ENCODE measurements at regions not wholly inside any gene's neighbourhood (a gene's known extent, or its start where the extent isn't known, plus 50 kb on each side); places are given as distances from the start of the nearest gene placed in this dataset.
A peak's percentile ranks its signal among the peaks of the same experiment; 100 is the strongest.
"Not testable (repeated sequence)": the region's sequence is repeated elsewhere in the genome, so short reads cannot be mapped to it uniquely, and the experiment has no call there.

DNA sequence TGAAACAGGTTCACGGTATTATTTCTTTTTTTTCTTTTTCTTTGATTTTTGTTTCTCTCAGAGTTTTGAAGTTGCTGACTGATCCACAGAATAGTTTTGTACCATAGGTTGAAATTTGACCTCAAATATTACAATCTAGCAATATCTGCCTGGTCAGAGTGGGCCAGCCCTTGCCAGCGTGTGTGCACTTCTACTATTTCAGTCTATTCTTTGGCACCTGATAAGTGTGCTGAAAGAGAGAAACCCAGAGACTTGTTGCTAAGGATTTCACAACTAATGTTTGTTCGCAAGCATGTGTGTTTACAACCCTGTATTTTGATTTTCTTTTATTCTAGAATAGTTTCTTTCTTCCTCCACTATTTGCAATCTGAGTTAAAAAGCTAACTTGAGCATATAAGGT is 1125.2 kb upstream of the CNTN5 start:
- DNase-seq (ENCODE audit: extremely low read depth in 1 of 11, low read depth in 9 of 11, low spot score in 4 of 11), result no peak

DNA sequence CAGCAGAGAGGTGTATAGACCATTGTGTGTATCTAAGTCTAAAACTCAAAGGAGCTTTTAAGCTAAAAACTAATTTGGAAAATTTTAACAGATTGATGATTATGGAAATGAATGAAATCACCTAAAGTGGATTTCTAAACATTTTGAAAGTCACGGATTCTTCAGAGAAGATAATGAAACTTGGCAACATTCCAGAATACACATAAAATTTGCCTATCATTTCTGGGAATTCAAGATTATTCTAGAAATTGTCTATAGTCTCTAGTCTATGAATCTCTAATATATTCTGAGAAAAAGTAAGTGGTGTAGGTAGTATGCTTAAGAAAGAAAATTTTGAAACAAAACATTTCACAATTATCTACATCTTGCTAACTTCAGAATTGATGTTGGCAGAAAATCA is 1117.9 kb upstream of the CNTN5 start:
- no peak for DNase-seq (ENCODE audit: extremely low read depth in 1 of 11, low read depth in 9 of 11, low spot score in 4 of 11)

DNA sequence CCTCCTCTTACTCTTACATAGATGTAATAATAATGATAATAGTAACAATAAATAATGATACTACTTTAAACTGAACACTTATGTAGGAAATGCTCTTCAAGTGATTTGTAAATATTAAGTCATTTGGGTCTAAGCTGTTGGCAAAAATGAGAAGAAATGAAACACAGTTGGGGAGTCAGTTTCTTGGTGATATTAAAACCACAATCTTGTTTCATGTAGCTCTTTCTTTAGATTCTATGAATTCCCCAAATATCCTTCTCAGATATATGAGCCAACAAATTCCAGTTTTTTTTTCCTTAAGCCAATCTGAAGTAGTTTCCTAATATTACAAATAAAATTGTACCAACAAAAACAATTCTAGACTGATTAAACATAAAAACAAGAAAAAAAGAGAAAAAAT is 1115.6 kb upstream of the CNTN5 start:
- no peak for DNase-seq (ENCODE audit: extremely low read depth in 1 of 11, low read depth in 9 of 11, low spot score in 4 of 11)

DNA sequence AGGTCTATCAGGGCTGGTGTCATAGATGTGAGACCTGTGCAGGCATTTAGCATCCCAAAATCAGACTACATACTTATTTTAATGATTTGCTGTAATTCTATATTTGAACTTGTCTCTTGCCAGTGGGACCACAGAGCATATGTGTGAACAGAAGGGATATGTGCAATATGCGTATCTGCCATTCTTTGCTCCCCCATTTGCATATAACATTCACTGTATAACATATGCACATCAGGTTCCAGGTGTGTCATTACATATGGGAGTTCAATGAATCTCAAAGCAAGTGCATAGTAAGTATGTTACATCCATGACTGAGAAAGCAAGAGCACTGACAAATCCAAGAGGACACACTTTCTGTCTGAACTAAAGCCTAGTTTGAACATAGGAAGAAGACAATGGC is 1115.1 kb upstream of the CNTN5 start:
- DNase-seq (ENCODE audit: extremely low read depth in 1 of 11, low read depth in 9 of 11, low spot score in 4 of 11), result no peak

DNA sequence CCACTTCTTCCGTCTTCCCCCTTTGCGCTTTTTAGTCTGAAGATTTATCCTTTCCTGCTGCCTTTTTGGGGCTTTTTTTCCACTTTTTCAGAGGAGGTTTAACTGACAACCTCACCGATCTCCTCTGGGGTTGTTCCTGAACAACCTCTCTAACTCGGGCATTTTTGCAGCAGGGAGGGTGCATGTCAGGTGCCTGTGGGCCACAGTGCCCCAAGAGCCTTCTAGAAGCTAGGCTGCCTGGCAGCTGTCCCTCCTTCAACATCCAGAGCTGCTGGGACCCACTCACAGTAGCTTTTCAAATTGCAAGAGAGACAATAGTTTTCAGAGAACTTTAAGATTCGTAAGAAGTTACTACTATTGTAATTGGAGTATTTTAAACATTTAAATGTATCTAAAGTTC is 1112.4 kb upstream of the CNTN5 start:
- DNase-seq (ENCODE audit: extremely low read depth in 1 of 11, low read depth in 9 of 11, low spot score in 4 of 11), result no peak

DNA sequence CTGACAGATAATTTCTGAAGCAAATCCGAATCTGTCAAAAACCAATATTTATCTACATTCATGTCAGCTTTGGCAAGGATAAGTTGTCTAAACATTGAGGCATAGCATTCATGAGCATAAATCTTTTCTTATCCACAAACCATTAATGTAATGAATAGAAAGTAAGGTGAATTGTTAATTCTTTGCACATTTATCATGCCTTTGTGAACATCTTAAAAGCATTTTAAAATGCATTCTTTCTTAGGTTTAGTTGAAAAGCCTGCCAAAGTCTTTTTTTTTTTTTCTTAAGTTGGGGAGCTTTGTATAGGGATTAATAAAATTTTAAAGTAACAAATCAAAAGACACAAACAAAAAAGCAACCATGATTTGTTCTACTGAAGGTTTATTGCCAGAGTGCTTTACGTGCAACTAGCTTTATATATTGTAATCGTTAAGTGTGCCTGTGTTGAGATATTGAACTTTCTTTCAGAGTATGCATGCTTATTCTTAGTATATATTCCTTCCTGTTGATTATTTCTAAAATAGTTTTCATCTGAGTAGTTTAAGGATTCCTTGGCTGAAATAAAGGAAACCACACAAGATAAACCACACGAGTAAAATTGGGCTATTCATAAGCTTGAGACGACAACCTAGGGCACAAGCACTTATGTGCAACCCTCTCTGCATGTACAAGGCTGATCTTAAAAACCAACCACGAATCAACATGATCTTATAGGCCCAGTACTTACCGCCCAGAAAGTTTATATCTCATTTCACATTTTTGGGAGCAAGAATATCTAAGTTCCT is 1110.9 kb upstream of the CNTN5 start:
- peak in 10 of 11 donors; percentile 18 to 55 (median 38) for DNase-seq (ENCODE audit: extremely low read depth in 1 of 11, low read depth in 9 of 11, low spot score in 4 of 11)

DNA sequence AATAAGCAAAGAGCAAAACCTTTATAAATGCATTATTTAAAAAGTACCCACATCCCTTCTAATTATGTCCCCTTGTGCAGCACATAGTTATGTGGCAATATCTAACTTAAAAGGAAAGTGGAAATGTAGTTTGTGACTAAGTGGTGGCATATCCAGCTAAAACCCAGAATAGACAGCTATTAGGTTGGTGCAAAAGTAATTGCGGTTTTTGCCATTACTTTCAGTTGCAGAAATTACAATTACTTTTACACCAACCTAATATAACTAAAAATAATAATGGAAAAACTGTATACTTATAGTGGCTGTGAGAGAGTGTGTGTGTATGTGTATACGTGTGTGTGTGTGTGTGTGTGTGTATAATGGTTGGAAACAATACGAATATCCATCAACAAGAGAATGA is 1108.1 kb upstream of the CNTN5 start:
- DNase-seq (ENCODE audit: extremely low read depth in 1 of 11, low read depth in 9 of 11, low spot score in 4 of 11), result no peak

DNA sequence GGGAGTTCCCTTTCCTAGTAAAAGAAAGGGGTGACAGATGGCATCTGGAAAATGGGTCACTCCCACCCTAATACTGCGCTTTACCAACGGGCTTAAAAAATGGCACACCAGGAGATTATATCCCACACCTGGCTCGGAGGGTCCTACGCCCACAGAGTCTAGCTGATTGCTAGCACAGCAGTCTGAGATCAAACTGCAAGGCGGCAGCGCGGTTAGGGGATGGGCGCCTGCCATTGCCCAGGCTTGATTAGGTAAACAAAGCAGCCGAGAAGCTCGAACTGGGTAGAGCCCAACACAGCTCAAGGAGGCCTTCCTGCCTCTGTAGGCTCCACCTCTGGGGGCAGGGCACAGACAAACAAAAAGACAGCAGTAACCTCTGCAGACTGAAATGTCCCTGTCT is 1097.8 kb upstream of the CNTN5 start:
- DNase-seq (ENCODE audit: extremely low read depth in 1 of 11, low read depth in 9 of 11, low spot score in 4 of 11), result not testable (repeated sequence)

DNA sequence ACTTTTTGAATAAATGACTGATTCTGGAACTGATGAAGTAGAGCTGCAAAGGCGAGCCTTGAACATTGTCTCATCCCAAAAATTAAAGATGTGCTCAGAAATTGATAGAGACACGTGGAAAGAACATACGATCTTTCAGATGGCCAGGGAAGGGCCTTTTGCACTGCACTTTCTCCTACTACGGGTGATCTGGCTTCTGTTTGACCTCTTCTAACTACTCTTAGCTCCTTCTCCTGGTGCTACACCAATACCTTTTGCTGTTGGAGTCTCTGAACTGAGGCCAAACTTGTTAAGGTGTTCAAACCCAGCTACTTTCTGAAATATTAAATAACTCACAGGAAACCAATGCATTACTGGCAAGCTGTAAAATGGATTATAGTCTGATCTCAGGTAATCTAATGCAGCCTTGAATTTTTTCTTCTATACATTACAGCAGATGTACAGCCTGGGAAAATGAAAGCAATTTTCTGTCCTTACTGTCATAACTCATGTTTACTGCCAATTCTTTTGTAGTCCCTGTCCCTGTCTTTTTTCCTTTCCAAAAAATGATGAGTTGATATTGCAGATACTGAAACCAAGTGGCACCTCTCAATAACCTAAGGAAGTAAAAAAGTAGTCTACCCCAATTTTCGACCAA is 1086.1 kb upstream of the CNTN5 start:
- no peak for DNase-seq (ENCODE audit: extremely low read depth in 1 of 11, low read depth in 9 of 11, low spot score in 4 of 11)

DNA sequence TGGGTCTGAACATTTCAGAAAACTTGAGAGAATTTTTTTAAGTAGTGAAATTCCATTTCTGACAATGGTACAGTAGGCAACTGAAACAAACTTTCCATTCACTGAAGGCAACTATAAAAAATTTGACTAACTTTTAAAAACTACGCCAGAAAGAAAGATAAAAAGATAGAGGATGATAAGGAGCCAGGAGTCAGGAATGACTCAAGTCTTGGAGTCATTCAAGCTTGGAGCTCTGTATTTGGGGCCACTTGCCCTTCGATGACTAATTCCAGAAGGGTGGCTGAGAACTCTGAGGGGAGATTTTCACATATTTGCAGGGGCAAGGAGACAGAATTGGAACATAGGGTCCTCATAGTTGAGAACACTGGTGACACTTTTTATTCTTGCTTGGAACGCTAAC is 1083.2 kb upstream of the CNTN5 start:
- no peak for DNase-seq (ENCODE audit: extremely low read depth in 1 of 11, low read depth in 9 of 11, low spot score in 4 of 11)

DNA sequence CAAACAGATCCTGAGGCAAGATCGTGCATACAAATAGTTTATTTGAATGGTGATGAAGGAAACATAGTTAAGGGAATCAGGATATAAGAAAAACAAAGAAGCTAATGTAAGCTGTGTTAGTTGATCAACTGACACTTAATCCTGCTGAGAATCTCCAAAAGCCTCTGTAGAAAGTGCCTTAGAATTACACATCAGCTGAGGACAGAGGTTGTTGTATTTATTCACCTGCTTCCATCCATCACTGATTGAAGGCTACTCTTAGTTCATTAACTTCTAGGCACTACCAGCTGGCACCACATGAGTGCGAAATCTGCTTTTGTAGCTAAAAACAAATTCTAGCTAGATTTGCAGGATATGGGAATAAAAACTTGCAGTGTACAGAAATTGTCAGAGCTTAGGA is 1082.0 kb upstream of the CNTN5 start:
- no peak for DNase-seq (ENCODE audit: extremely low read depth in 1 of 11, low read depth in 9 of 11, low spot score in 4 of 11)

DNA sequence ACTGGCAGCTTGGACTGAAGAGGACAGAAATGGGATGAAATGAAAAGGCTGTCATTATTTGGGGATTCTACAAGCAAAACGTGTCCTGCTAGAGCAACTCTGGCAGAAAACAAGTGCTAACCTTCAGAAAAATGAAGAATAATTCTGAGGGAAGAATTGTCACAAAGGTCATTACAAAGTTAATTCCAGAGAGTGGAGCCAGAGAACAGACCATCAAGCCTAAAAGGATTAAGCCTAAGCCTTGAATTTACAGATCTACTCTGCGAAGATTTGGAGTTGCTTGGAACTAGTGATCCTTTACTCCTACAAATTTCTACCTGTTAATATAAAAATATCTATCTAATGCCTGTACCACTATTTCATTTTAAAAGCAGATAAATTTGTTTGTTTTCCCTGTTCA is 1077.3 kb upstream of the CNTN5 start:
- no peak for DNase-seq (ENCODE audit: extremely low read depth in 1 of 11, low read depth in 9 of 11, low spot score in 4 of 11)

DNA sequence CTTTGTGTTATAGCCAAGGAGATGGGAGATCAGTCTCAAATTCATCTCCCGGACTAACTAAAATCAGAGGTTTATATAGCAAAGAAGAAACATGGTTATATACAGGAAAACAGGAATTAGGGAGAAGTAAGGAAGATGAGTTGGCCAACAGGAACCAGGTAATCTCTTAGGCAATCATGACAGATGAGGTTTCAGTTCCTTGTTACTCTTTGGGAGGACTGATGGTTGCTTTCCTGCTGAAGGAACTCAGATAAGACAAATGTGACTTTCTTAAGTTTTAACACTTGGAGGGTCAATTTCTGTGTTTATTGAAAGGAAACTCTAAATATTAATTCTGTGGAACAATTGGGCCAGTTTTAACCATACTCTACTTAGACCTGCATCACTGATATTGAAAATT is 1072.0 kb upstream of the CNTN5 start:
- no peak for DNase-seq (ENCODE audit: extremely low read depth in 1 of 11, low read depth in 9 of 11, low spot score in 4 of 11)

DNA sequence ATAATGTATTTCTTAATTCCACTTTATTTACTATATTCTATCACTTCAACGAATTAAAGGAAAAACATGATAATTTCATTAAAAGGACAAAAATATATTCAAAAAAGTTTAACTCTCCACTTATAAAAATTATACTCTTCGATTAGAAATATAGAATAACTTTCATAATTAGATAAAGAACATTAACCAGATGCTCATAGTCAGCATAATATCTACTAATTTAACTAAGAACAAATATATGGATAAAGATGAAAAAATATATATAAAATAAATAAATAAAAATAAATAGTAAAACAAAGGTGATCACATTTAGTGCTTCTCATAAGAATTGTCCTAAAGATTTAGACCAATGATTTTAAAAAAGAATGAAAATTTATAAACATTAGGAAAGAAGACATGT is 1065.2 kb upstream of the CNTN5 start:
- DNase-seq (ENCODE audit: extremely low read depth in 1 of 11, low read depth in 9 of 11, low spot score in 4 of 11), result no peak

DNA sequence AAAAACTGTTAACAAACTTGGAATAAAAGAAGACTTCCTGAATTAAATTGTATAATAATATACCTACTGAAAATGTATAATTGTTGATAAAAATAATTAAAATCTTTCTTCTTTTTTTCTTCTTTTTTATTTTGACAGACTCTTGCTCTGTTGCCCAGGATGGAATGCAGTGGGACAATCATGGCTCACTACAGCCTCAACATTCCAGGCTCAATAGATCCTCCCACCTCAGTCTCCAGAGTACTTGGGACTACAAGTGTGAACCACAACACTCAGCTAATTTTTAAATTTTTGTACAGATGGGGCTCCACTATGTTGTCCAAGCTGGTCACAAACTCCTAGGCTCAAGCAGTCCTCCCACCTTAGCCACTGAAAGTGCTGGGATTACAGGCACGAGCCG is 1063.8 kb upstream of the CNTN5 start:
- no peak for DNase-seq (ENCODE audit: extremely low read depth in 1 of 11, low read depth in 9 of 11, low spot score in 4 of 11)

DNA sequence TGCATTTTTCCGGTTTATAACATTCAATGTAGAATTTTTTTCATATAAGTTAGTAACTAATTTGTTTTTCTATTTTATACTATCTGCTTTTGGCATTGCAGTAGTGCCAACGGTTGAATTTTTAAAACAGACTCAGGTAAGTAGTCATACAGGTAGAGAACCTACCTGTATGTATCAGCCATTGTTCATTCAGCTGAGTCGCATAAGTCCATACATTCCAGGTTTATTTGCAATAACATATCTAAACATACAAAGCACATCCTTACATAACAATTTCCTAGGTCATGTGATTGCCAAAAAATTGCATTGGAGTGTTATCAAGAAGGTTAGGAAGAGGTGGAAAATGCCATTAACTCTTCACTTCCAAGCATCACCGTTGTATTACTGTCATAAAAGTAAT is 1059.3 kb upstream of the CNTN5 start:
- no peak for DNase-seq (ENCODE audit: extremely low read depth in 1 of 11, low read depth in 9 of 11, low spot score in 4 of 11)

DNA sequence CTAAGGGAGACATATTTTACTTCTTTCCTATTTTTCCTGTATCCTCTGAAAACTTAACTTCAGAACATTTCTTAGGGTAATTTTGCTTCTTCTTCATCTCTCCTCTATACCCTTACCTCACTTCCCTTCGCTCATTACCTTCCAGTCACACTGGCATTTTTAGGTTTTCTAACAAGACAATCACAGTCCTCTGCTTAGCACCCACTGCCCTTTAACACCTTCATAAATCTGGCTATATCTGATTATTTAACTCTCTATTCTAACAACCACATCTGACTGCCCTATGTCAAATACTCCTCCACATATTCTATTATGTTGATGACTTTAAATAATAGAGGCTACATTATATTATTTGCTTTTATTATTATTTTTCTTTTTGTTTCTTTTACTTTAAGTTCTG is 1058.0 kb upstream of the CNTN5 start:
- no peak for DNase-seq (ENCODE audit: extremely low read depth in 1 of 11, low read depth in 9 of 11, low spot score in 4 of 11)

DNA sequence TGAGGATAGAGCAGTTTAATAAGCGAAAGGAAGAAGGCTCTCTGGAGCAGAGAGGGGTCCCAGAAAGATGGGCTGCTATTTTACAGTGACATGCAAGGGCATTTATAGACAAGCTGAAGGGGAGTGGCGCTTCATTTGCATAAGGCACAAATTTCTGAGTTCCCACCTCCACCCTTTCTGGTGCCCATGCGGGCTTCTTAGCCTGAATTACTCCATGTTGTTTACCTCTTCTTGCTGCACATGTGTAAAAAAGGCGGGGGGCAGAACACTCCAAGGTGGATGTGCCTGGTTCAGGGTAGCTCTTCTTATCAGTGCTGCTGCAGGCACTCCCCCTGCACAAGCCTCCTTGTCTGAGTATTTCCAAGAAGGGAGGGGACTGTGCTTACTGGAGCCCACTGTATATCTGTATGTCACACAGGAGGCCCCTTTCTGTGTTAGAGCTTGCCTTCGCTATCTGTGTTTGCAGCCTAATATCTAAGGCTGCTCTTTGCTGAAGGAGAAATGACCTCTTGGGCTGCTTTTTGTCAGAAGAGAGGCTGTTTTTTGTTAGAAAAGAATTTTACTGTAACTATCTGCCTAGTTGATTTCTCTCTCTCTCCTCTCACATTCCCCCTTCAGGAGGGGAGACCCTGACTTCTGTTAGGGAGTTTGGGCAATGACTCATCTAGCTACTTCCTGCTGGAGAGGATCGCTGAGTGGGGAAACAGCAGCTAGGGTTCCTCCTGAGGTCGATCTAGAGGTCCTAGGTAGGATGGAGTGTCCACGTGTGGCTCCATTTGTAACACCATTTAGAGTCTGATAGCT is 1057.0 kb upstream of the CNTN5 start:
- DNase-seq (ENCODE audit: extremely low read depth in 1 of 11, low read depth in 9 of 11, low spot score in 4 of 11), result no peak

DNA sequence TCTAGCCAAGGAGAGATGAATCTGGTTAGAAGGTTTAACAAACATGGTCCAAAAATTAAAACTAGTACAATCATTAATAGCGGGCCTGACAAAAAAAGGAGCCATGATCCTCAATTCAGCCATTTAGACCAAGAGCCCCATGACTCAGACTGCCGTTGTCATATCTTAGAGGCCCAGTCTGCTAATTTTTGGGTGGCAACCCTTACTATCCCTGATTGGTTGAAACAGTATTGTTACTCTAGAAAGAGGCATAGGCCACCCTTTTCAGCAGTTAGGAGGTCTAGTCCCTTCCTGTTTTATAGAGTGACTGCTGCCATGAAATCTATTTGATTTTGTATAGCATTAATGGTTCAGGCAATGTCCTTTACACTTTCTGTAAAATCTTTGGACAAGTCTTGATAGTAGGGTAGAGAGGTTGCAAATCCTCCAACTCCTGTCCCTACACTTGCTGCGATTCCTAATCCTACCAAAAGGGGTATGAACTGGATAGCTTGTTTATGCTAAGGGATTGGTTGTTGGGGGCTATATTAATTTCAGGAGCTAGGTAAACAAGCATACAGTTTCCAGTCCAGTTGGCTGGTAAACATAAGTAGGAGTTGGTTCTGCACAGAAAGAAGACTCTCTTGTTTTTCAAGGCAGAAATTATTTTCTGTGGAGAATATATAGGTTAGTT is 1056.3 kb upstream of the CNTN5 start:
- DNase-seq (ENCODE audit: extremely low read depth in 1 of 11, low read depth in 9 of 11, low spot score in 4 of 11), result no peak
